DND-41 (cell line): ENCODE measurements at regions not wholly inside any gene's neighbourhood (a gene's known extent, or its start where the extent isn't known, plus 50 kb on each side); places are given as distances from the start of the nearest gene placed in this dataset.

Experiments
- CTCF ChIP-seq: IDR thresholded peaks from 2 replicates; pipeline ENCODE4 v1.5.1; 2012; ENCODE audit warnings: borderline replicate concordance, low read length, moderate library complexity, mild to moderate bottlenecking; ENCODE audit not compliant: poor library complexity, severe bottlenecking; ENCODE audit errors: extremely low read depth
- EZH2 ChIP-seq: IDR thresholded peaks from 3 replicates; pipeline ENCODE4 v1.6.1; 2012; ENCODE audit warnings: borderline replicate concordance, low read depth, mild to moderate bottlenecking, moderate library complexity, low read length, inconsistent platforms; ENCODE audit not compliant: severe bottlenecking

- TF ChIP-seq CTCF (no peak), EZH2 (no peak)
These were observed 60.8 kb upstream of the FMR1 start for GRCh38 chrX:147850875-147851274.
